Psoas muscle (tissue), 7 donors: ENCODE measurements at regions not wholly inside any gene's neighbourhood (a gene's known extent, or its start where the extent isn't known, plus 50 kb on each side); places are given as distances from the start of the nearest gene placed in this dataset.

Source experiments
- ATAC-seq, 4 donors: fragments of 200-7000 bp; cut with Tn5 transposase; one replicate each; pipeline ENCODE4 v1.9.1; 2020; ENCODE audit warnings: moderate library complexity in 3 of 4, mild to moderate bottlenecking in 2 of 4
- DNase-seq, 2 donors: peaks; one replicate each; pipeline ENCODE4 v3.0.0-alpha.2; 2020
- H3K27ac ChIP-seq: fragments of 200-600 bp; one replicate; pipeline ENCODE4 v1.8.0; 2022
- H3K27me3 ChIP-seq, 3 donors: fragments of 200-600 bp in 1 of 3; one replicate each; pipeline versions ENCODE4 v1.6.1 to v1.8.0; 2013 to 2022; ENCODE audit warnings: low read length in 2 of 3, mild to moderate bottlenecking in 2 of 3, moderate library complexity in 1 of 3; ENCODE audit not compliant: insufficient read depth in 3 of 3
- H3K36me3 ChIP-seq, 2 donors: fragments of 200-600 bp in 1 of 2; one replicate each; pipeline versions ENCODE4 v1.6.1 to v1.8.0; 2013 to 2022; ENCODE audit warnings: low read depth in 1 of 2, mild to moderate bottlenecking in 1 of 2, moderate library complexity in 1 of 2; ENCODE audit not compliant: insufficient read depth in 1 of 2
- H3K4me1 ChIP-seq: fragments of 200-600 bp; one replicate; pipeline ENCODE4 v1.8.0; 2022
- H3K4me3 ChIP-seq: fragments of 200-600 bp; one replicate; pipeline ENCODE4 v1.8.0; 2022; ENCODE audit warnings: mild to moderate bottlenecking
- H3K9me3 ChIP-seq: fragments of 200-600 bp; one replicate; pipeline ENCODE4 v1.8.0; 2022
- CTCF ChIP-seq: fragments of 200-600 bp; IDR thresholded peaks from one replicate; pipeline ENCODE4 v1.8.0; 2022; ENCODE audit warnings: antibody characterized with exemption
- WGBS, 3 donors: extraction: QIAGEN DNeasy Blood & Tissue Kit; methylation state at CpG; one replicate each; pipeline versions ENCODE4 v1.1.6 to v1.1.7; 2013; 5-methylcytosine and 5-hydroxymethylcytosine counted together
- intact Hi-C, 2 donors: fragments of 100-400 bp; cut with DNase I; formaldehyde crosslinking; loops; one replicate each; pipeline versions ENCODE4 v1.11.0 to v1.14.2; 2022
- donor health status: healthy with polysubstance abuse.
- donor health status: DM: no; HTN: no; CAD: no; lungs with moderate emphysema.
- donor health status: Bipolar disorder and iron deficiency.
- donor health status: healthy.
- donor health status: DM: yes; HTN: yes; CAD: no.
- donor health status: DM: no; HTN: no; CAD: no.
- donor health status: DM: yes; HTN: yes; CAD: no.

GRCh38 chr4:37124800-37125199 lies 119.7 kb upstream of the NWD2 start:
- Histone ChIP-seq H3K4me1 (no peaks in the 10 kb centered on the region), H3K4me3 (no peak overlapping the region), H3K36me3 (no peaks in the 10 kb centered on the region), H3K27me3 (no peaks in the 10 kb centered on the region), H3K9me3 (no peaks in the 10 kb centered on the region), H3K27ac (no peak overlapping the region)
- DNase-seq (no peak), ATAC-seq (no peak)
- TF ChIP-seq CTCF = no peak
- 55 to 79% (median 73%) methylated on average over 4 of the region's 4 CpGs for WGBS, 3 donors
- intact Hi-C loops = no loop called here

GRCh38 chr4:37126051-37126450 lies 118.5 kb upstream of the NWD2 start:
- no peaks in the 10 kb centered on the region for H3K36me3 ChIP-seq
- no peaks in the 10 kb centered on the region for H3K4me1 ChIP-seq
- no peaks in the 10 kb centered on the region for H3K9me3 ChIP-seq
- no peak for ATAC-seq
- intact Hi-C loops = no loop called here
- DNase-seq = no peak
- no peak overlapping the region for H3K4me3 ChIP-seq
- H3K27me3 ChIP-seq = no peaks in the 10 kb centered on the region
- H3K27ac ChIP-seq = no peak overlapping the region
- TF ChIP-seq CTCF = no peak

GRCh38 chr4:37130465-37130864 lies 114.1 kb upstream of the NWD2 start:
- intact Hi-C loops = no loop called here
- no peak for TF ChIP-seq CTCF
- Histone ChIP-seq H3K9me3 (no peaks in the 10 kb centered on the region), H3K27me3 (no peaks in the 10 kb centered on the region), H3K4me3 (no peak overlapping the region), H3K36me3 (no peaks in the 10 kb centered on the region), H3K4me1 (no peaks in the 10 kb centered on the region), H3K27ac (no peak overlapping the region)
- DNase-seq (no peak), ATAC-seq (no peak)
- WGBS, 3 donors = 63 to 74% (median 66%) methylated on average over 2 of the region's 2 CpGs

- intact Hi-C loops = no loop called here
- no peak for TF ChIP-seq CTCF
- no peak for DNase-seq
- no peak overlapping the region for H3K4me3 ChIP-seq
- H3K9me3 ChIP-seq = no peaks in the 10 kb centered on the region
- H3K4me1 ChIP-seq = no peaks in the 10 kb centered on the region
- H3K27me3 ChIP-seq = no peaks in the 10 kb centered on the region
- H3K27ac ChIP-seq = no peak overlapping the region
- no peak for ATAC-seq
- no peaks in the 10 kb centered on the region for H3K36me3 ChIP-seq
Observed at GRCh38 chr4:37132351-37132974, 112.1 kb upstream of the NWD2 start.

GRCh38 chr4:37132975-37133360 lies 111.6 kb upstream of the NWD2 start:
- intact Hi-C loops = no loop called here
- ATAC-seq (no peak), DNase-seq (no peak)
- 79 to 89% (median 88%) methylated on average over 1 of the region's 1 CpG for WGBS, 3 donors
- Histone ChIP-seq H3K4me1 (no peaks in the 10 kb centered on the region), H3K27ac (no peak overlapping the region), H3K27me3 (no peaks in the 10 kb centered on the region), H3K36me3 (no peaks in the 10 kb centered on the region), H3K4me3 (no peak overlapping the region), H3K9me3 (no peaks in the 10 kb centered on the region)
- no peak for TF ChIP-seq CTCF
